WTC11 (cell line): ENCODE measurements at regions not wholly inside any gene's neighbourhood (a gene's known extent, or its start where the extent isn't known, plus 50 kb on each side); places are given as distances from the start of the nearest gene placed in this dataset.

Source experiments
- ATAC-seq: fragments of 200-7000 bp; cut with Tn5 transposase; 2 replicates; pipeline ENCODE4 v1.10.0; 2021; ENCODE audit warnings: mild to moderate bottlenecking, moderate library complexity
- CTCF ChIA-PET: fragments of 300-600 bp; sonication (Branson Sonifier 250); formaldehyde crosslinking; loops from one replicate; lab custom pipeline; 2021; ENCODE audit warnings: antibody characterized with exemption; lab: Charles Lee
- POLR2A ChIA-PET: fragments of 350-600 bp; sonication (Branson Sonifier 250); formaldehyde crosslinking; loops from one replicate; lab custom pipeline; 2021; ENCODE audit warnings: antibody characterized with exemption; lab: Charles Lee
- DNase-seq: peaks from one replicate; pipeline ENCODE4 v3.0.0; 2021; ENCODE audit warnings: low spot score
- H3K27ac Mint-ChIP-seq: 2 replicates; pipeline ENCODE4 v1.8.0; 2021; ENCODE audit warnings: mixed read lengths
- H3K27me3 Mint-ChIP-seq: 2 replicates; pipeline ENCODE4 v1.8.0; 2021; ENCODE audit warnings: low read depth, mild to moderate bottlenecking, moderate library complexity, mixed read lengths
- H3K36me3 Mint-ChIP-seq: 2 replicates; pipeline ENCODE4 v1.8.0; 2021; ENCODE audit warnings: mixed read lengths
- H3K4me1 Mint-ChIP-seq: 2 replicates; pipeline ENCODE4 v1.8.0; 2022; ENCODE audit warnings: mixed read lengths
- H3K4me3 Mint-ChIP-seq: 2 replicates; pipeline ENCODE4 v1.8.0; 2021; ENCODE audit warnings: mild to moderate bottlenecking, moderate library complexity, mixed read lengths
- H3K9me3 Mint-ChIP-seq: 2 replicates; pipeline ENCODE4 v1.8.0; 2021; ENCODE audit warnings: mixed read lengths
- AFF4 ChIP-seq: sonication (generic); formaldehyde crosslinking; IDR thresholded peaks from 2 replicates; pipeline ENCODE4 v1.8.1; 2023; ENCODE audit warnings: mild to moderate bottlenecking, missing genetic modification reagents, borderline replicate concordance
- ATF3 ChIP-seq: sonication (generic); formaldehyde crosslinking; conservative IDR thresholded peaks from 2 replicates; pipeline ENCODE4 v1.8.1; 2022; ENCODE audit warnings: mild to moderate bottlenecking, missing genetic modification reagents
- ATF6 ChIP-seq: sonication (generic); formaldehyde crosslinking; IDR thresholded peaks from 2 replicates; pipeline ENCODE4 v1.8.1; 2023; ENCODE audit warnings: mild to moderate bottlenecking, missing genetic modification reagents
- CTCF ChIP-seq: fragments of 200-600 bp; IDR thresholded peaks from 2 replicates; pipeline ENCODE4 v1.8.0; 2022; ENCODE audit warnings: antibody characterized with exemption
- E2F1 ChIP-seq: sonication (generic); formaldehyde crosslinking; IDR thresholded peaks from 2 replicates; pipeline ENCODE4 v1.8.0; 2022; ENCODE audit warnings: mild to moderate bottlenecking, missing genetic modification reagents
- ELF4 ChIP-seq: sonication (generic); formaldehyde crosslinking; IDR thresholded peaks from 2 replicates; pipeline ENCODE4 v1.8.1; 2022; ENCODE audit warnings: low read depth, mild to moderate bottlenecking, moderate library complexity, missing genetic modification reagents
- FOXK1 ChIP-seq: sonication (generic); formaldehyde crosslinking; IDR thresholded peaks from 2 replicates; pipeline ENCODE4 v1.8.0; 2022; ENCODE audit warnings: mild to moderate bottlenecking, moderate library complexity, missing genetic modification reagents
- MAX ChIP-seq: sonication (generic); formaldehyde crosslinking; IDR thresholded peaks from 2 replicates; pipeline ENCODE4 v1.8.0; 2022; ENCODE audit warnings: mild to moderate bottlenecking, missing genetic modification reagents
- RELA ChIP-seq: sonication (generic); formaldehyde crosslinking; IDR thresholded peaks from 2 replicates; pipeline ENCODE4 v1.8.1; 2022; ENCODE audit warnings: missing genetic modification reagents, mild to moderate bottlenecking, borderline replicate concordance
- SMAD3 ChIP-seq: sonication (generic); formaldehyde crosslinking; IDR thresholded peaks from 2 replicates; pipeline ENCODE4 v1.8.0; 2022; ENCODE audit warnings: missing genetic modification reagents, mild to moderate bottlenecking, borderline replicate concordance
- SOX15 ChIP-seq: fragments of 250-450 bp; sonication (Bioruptor Pico); IDR thresholded peaks from 2 replicates; pipeline ENCODE4 v1.9.0; 2021; ENCODE audit warnings: mild to moderate bottlenecking
- STAT6 ChIP-seq: sonication (generic); formaldehyde crosslinking; conservative IDR thresholded peaks from 2 replicates; pipeline ENCODE4 v1.8.1; 2023; ENCODE audit warnings: mild to moderate bottlenecking, low read depth, missing genetic modification reagents, moderate library complexity
- TP53 ChIP-seq: sonication (generic); formaldehyde crosslinking; IDR thresholded peaks from 2 replicates; pipeline ENCODE4 v1.8.1; 2023; ENCODE audit warnings: mild to moderate bottlenecking, missing genetic modification reagents
- ZNF263 ChIP-seq: sonication (generic); formaldehyde crosslinking; IDR thresholded peaks from 2 replicates; pipeline ENCODE4 v1.8.1; 2022; ENCODE audit warnings: low read depth, mild to moderate bottlenecking, moderate library complexity, missing genetic modification reagents

GRCh38 chr4:132124624-132124974 is 1024.5 kb upstream of the PCDH10 start (continued):
- TF ChIP-seq STAT6: no peak
- TF ChIP-seq ELF4: no peak
- TF ChIP-seq ATF3 (CRISPR knock-in tag): no peak
- no peak for TF ChIP-seq ATF6

- Mint-ChIP-seq H3K27ac (peak overlapping the region; percentile 51), H3K36me3 (peaks cover 53% of the 10 kb centered on the region), H3K9me3 (peaks cover 31% of the 10 kb centered on the region), H3K4me3 (peak overlapping the region; percentile 66), H3K4me1 (peaks cover 55% of the 10 kb centered on the region), H3K27me3 (peaks cover 10% of the 10 kb centered on the region)
- TF ChIP-seq E2F1 (CRISPR knock-in tag) (no peak), MAX (CRISPR knock-in tag) (no peak), AFF4 (CRISPR knock-in tag) (no peak), RELA (no peak), TP53 (CRISPR knock-in tag) (no peak), FOXK1 (CRISPR knock-in tag) (no peak), CTCF (no peak), ATF3 (CRISPR knock-in tag) (no peak), SMAD3 (CRISPR knock-in tag) (no peak), SOX15 (CRISPR knock-in tag) (no peak), ZNF263 (CRISPR knock-in tag) (no peak)
- no peak for DNase-seq
- peak; percentile 51 for ATAC-seq
- ChIA-PET CTCF (no interaction called here), POLR2A (no interaction called here)
Observed at GRCh38 chr4:132125131-132125530, 1024.0 kb upstream of the PCDH10 start.
